Hepatocyte (in vitro differentiated cells): ENCODE measurements at regions not wholly inside any gene's neighbourhood (a gene's known extent, or its start where the extent isn't known, plus 50 kb on each side); places are given as distances from the start of the nearest gene placed in this dataset.

Source experiments
- DNase-seq: peaks from one replicate; pipeline ENCODE4 v3.0.0-alpha.2; 2016; ENCODE audit warnings: low spot score
- H2AFZ ChIP-seq: fragments of 200-600 bp; sonication (generic); 2 replicates; pipeline ENCODE4 v1.6.0; 2016; ENCODE audit warnings: antibody characterized with exemption, mild to moderate bottlenecking
- H3K27ac ChIP-seq: fragments of 200-600 bp; sonication (generic); 2 replicates; pipeline ENCODE4 v1.5.1; 2016; ENCODE audit warnings: mild to moderate bottlenecking
- H3K27me3 ChIP-seq: fragments of 200-600 bp; sonication (generic); 2 replicates; pipeline ENCODE4 v1.6.1; 2016
- H3K36me3 ChIP-seq: fragments of 200-600 bp; sonication (generic); replicated peaks from 2 replicates; pipeline ENCODE4 v1.5.1; 2016; ENCODE audit warnings: low read depth; ENCODE audit not compliant: insufficient read depth
- H3K4me1 ChIP-seq: fragments of 200-600 bp; sonication (generic); 2 replicates; pipeline ENCODE4 v1.5.1; 2016; ENCODE audit warnings: mild to moderate bottlenecking, moderate library complexity; ENCODE audit not compliant: insufficient read depth
- H3K4me2 ChIP-seq: fragments of 200-600 bp; sonication (generic); 2 replicates; pipeline ENCODE4 v1.6.0; 2016
- H3K4me3 ChIP-seq: fragments of 200-600 bp; sonication (generic); 2 replicates; pipeline ENCODE4 v1.5.1; 2016; ENCODE audit warnings: mild to moderate bottlenecking
- H3K79me2 ChIP-seq: fragments of 200-600 bp; sonication (generic); 2 replicates; pipeline ENCODE4 v1.6.0; 2017; ENCODE audit warnings: mild to moderate bottlenecking
- H3K9me2 ChIP-seq: fragments of 200-600 bp; sonication (generic); replicated peaks from 2 replicates; pipeline ENCODE4 v1.6.0; 2017; ENCODE audit warnings: mild to moderate bottlenecking; ENCODE audit not compliant: insufficient read depth
- H3K9me3 ChIP-seq: fragments of 200-600 bp; sonication (generic); 2 replicates; pipeline ENCODE4 v1.5.1; 2016; ENCODE audit warnings: low read depth, mild to moderate bottlenecking
- H4K20me1 ChIP-seq: fragments of 200-600 bp; sonication (generic); 2 replicates; pipeline ENCODE4 v1.6.0; 2016; ENCODE audit warnings: mild to moderate bottlenecking; ENCODE audit not compliant: insufficient read depth, poor library complexity, severe bottlenecking
- CTCF ChIP-seq: fragments of 200-600 bp; sonication (generic); IDR thresholded peaks from 2 replicates; pipeline ENCODE4 v1.5.1; 2016; ENCODE audit warnings: antibody characterized with exemption, mild to moderate bottlenecking; ENCODE audit not compliant: poor library complexity
- EZH2 ChIP-seq: fragments of 200-600 bp; sonication (generic); IDR thresholded peaks from 2 replicates; pipeline ENCODE4 v1.6.1; 2016; ENCODE audit warnings: antibody characterized with exemption, mild to moderate bottlenecking, borderline replicate concordance
- EZH2phosphoT487 ChIP-seq: fragments of 200-600 bp; sonication (generic); IDR thresholded peaks from one replicate; pipeline ENCODE4 v1.6.1; 2018; ENCODE audit warnings: antibody characterized with exemption, mild to moderate bottlenecking, low read depth, moderate library complexity; ENCODE audit not compliant: unreplicated experiment, severe bottlenecking
- WGBS: methylation state at CpG from one replicate; pipeline ENCODE4 v1.1.6; 2016; ENCODE audit warnings: low lambda C conversion rate; ENCODE audit errors: missing lambda C conversion rate; 5-methylcytosine and 5-hydroxymethylcytosine counted together

- Histone ChIP-seq H3K4me2 (no peak overlapping the region), H3K27ac (no peak overlapping the region), H4K20me1 (no peaks in the 10 kb centered on the region), H3K9me3 (no peaks in the 10 kb centered on the region), H2AFZ (no peak overlapping the region), H3K79me2 (no peaks in the 10 kb centered on the region), H3K4me3 (no peak overlapping the region), H3K9me2 (no peaks in the 10 kb centered on the region), H3K36me3 (no peaks in the 10 kb centered on the region), H3K27me3 (no peaks in the 10 kb centered on the region), H3K4me1 (no peaks in the 10 kb centered on the region)
- TF ChIP-seq EZH2phosphoT487 (no peak), EZH2 (no peak), CTCF (no peak)
- 81% methylated on average over 15 of the region's 15 CpGs for WGBS
- no peak for DNase-seq
These were observed 1155.9 kb downstream of the TBC1D22A start for GRCh38 chr22:47918276-47918921.

GRCh38 chr22:47914481-47915097 is 1152.1 kb downstream of the TBC1D22A start:
- H3K4me2 ChIP-seq: no peak overlapping the region
- WGBS: 82% methylated on average over 15 of the region's 15 CpGs
- no peaks in the 10 kb centered on the region for H3K36me3 ChIP-seq
- H3K27ac ChIP-seq: no peak overlapping the region
- no peaks in the 10 kb centered on the region for H3K9me3 ChIP-seq
- H3K9me2 ChIP-seq: no peaks in the 10 kb centered on the region
- DNase-seq: no peak
- no peak for TF ChIP-seq CTCF
- TF ChIP-seq EZH2: no peak
- TF ChIP-seq EZH2phosphoT487: no peak
- no peaks in the 10 kb centered on the region for H3K79me2 ChIP-seq
- H4K20me1 ChIP-seq: no peaks in the 10 kb centered on the region
- no peaks in the 10 kb centered on the region for H3K27me3 ChIP-seq
- H2AFZ ChIP-seq: no peak overlapping the region
- H3K4me1 ChIP-seq: no peaks in the 10 kb centered on the region
- H3K4me3 ChIP-seq: no peak overlapping the region

- Histone ChIP-seq H3K9me2 (no peaks in the 10 kb centered on the region), H3K27me3 (no peaks in the 10 kb centered on the region), H3K27ac (no peak overlapping the region), H3K4me1 (no peaks in the 10 kb centered on the region), H3K4me2 (no peak overlapping the region), H3K9me3 (no peaks in the 10 kb centered on the region), H4K20me1 (no peaks in the 10 kb centered on the region), H3K79me2 (no peaks in the 10 kb centered on the region), H3K36me3 (no peaks in the 10 kb centered on the region), H3K4me3 (no peak overlapping the region), H2AFZ (no peak overlapping the region)
- no peak for DNase-seq
- 82% methylated on average over 9 of the region's 9 CpGs for WGBS
- TF ChIP-seq EZH2: no peak
- TF ChIP-seq EZH2phosphoT487: no peak
- no peak for TF ChIP-seq CTCF
These were observed 1140.3 kb downstream of the TBC1D22A start for GRCh38 chr22:47902646-47903180.
